ENCODE measurements at regions not wholly inside any gene's neighbourhood (a gene's known extent, or its start where the extent isn't known, plus 50 kb on each side); places are given as distances from the start of the nearest gene placed in this dataset.

DNA sequence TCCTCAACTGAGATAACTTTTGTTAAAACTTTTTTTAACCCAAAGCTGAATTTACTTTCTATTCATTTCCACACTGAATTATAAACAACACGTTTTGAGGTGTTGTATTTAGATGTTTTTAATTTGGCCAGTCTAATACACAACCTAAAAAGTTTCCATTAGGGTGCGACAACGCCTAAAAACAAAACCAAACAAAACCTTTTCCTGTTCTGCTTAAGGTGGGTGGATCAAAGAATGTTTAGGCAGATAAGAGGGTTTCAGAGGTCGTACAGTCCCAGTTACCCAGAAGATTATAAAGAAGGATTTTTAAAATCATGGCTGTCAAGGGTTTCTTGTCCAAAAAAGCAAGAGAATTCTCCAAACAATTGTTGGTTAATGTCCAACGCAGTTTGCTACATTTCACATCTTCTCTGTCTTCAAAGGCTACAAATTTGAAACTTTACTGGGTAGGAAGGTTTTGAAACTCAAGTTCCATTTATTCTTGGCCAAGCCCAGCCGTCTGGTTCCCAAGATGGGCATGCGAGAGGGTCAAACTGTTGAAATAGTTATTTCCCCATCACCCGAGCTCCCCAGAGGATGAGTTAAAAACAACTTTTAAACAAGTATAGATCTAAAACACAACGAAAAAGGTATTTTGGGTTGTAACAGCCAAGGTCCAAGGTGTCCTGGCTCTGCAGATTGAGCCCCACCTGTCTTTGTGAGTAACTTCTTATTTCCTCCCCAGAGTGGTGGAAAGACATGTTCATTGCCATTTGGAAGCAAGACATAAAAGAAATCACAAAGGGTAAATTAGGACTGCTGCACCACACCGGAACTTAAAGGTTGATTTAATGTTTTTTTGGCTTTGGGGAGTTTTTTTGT lies 122.8 kb upstream of the MAP3K1 start:
- DNase-seq (ENCODE audit: extremely low read depth in 1 of 2, low read depth in 1 of 2), result no peak

DNA sequence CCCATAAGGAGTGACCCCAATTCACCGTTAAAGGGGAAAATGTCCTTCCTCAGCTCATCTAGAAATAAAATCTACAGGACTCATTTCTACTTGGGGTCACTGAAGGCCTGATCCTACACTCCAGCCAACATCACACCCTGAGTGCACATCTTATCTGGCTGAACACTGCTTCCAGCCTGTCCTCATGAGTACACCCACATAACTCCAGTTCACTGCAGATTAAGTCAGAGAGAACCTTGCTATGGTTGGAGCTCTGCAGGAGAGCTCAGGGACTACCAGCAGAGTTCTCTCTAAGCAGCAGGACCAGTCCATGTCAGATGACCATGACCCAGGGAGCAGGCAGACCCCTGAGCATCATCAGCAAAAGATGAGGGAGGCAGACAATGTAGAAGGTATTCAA lies 126.9 kb upstream of the MAP3K1 start:
- no peak for DNase-seq (ENCODE audit: extremely low read depth in 1 of 2, low read depth in 1 of 2)

DNA sequence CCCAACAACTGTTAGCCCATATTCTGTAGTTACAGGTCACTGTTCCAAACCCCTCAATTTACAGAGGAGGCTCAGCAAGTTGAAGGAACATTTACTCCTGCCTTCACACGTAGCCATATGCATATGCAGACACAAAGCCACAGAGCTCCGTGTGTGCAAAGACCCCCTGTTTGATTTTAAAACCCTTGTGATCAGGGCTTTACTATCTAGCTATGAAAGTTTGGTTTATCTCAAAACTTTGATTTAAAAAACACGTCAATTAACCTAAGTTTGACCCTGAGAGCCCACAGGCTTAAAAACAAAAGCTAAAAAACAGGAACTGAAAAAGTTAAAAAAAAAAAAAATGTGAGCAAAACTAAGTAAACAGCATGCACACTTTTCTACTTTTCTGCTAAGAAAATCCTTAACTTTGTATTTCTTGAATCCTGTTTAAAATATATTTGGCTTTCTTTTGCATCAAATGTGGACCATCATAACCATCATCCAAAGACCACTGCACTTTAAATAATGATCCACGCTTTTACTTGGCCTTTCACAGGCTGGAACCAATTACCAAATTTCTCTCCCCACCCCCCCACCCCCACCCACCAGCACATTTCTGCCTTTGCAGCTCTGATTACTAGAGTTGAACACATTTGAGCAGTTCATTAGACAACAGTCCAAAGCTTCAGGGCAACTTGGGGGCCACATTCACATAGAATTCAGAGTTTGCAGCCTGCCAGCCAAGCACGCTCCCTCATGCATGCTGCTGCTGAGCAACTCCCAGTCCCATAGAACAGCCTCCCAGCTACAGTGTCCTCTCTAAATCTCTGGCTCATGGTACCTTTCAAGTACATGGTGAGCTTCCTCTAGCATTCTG lies 128.8 kb upstream of the MAP3K1 start:
- no peak for DNase-seq (ENCODE audit: extremely low read depth in 1 of 2, low read depth in 1 of 2)

DNA sequence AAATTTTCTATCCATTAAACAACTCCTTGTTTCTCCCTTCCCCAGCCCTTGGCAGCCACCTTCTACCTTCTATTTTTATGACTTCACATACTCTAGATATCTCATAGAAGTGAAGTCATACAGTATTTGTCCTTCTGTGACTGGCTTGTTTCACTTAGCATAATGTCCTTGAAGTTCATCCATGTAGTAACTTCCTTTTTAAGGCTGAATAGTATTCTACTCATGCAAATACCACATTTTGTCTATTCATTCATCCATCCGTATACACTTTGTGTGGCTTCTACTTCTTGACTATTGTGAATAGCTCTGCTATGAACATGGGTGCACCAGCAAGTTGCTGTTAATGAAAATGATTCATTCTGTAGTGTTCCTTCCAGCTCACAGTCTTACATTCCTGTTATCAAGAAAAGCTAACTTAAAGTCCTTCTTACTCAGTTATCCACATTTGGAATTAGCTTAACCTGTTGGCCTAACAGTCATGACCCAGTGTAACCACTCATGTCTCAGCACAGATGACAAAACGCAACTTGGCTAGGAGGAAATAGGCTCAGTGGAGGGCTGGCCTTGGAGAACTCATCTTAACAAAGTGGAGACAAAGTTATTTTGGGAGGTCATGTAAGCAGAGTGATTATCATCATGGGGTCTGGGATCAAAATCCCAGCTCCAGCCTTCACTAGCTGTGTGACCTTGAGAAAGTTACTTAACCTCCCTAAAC lies 129.7 kb upstream of the MAP3K1 start:
- no peak for DNase-seq (ENCODE audit: extremely low read depth in 1 of 2, low read depth in 1 of 2)

DNA sequence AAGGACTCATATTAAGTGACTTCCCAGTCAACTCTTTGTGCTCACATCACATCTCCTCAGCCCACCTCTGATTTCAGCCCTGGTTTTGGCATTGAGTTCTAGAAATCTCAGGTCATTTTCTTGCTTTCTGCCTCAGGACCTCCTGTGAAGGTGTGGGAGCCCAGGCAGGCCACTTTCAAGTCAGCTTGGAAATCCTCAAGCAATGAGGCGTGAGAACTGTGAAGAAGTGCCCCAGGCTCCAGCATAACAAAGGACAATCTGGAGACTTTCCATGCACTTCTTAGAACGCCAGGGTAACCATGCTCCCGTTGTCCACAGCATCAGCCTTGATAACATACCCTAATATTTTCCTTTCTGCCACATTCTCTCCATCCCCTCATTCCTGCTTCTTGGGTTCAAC lies 131.2 kb upstream of the MAP3K1 start:
- DNase-seq (ENCODE audit: extremely low read depth in 1 of 2, low read depth in 1 of 2), result no peak

DNA sequence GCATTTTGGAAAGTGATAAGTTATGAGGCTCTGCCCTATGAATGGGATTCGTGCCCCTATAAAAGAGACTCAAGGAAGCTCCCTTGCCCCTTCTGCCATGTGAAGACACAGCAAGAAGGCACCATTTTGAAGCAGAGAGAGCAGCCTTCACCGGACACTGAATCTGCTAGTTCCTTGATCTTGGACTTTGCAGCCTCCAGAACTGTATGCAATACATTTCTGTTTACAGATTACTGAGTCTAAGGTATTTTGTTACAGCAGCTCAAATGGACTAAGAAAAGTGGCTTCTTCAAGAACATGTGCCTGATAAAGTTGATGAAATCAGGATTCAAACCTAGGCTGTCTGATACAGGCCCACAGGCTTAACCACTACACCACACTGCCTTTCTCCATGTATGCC lies 131.6 kb upstream of the MAP3K1 start:
- DNase-seq (ENCODE audit: extremely low read depth in 1 of 2, low read depth in 1 of 2), result no peak

DNA sequence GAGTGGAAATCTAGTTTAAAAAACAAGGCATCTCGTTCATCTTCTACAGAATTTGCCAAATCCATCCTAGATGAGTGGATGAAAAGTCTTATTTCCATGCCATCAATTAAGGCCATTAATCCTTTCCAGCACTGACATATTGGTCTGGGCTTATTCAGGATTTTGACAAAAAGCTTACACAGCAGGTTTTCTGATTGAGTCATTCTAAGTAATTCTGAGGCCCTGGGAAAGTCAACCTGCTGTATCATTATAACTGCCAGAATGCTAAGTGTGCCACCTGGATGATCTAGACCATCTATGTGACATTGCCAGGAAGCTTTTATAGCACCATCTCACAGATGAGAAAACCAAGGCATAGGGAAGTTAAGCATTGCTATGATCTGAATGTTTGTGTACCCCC lies 132.1 kb upstream of the MAP3K1 start:
- no peak for DNase-seq (ENCODE audit: extremely low read depth in 1 of 2, low read depth in 1 of 2)

DNA sequence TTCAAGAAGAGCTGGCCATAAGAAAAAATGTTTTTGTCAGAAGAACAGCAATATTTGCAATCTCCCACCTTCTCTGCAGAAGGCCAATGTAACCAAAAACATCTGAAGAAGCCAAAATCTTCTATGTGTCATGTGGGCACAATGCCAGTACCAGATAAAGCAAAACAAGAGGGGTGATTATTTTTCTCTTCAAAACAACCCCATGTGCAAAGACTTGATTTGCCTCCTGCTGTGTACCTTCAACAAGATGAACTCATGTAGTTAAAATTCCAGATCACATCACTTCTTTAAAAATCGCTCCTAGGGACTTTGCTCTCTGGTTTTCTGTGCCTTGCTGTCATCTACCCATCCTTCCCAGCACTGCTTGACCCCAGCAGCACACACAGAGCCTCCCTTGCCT lies 134.0 kb upstream of the MAP3K1 start:
- DNase-seq (ENCODE audit: extremely low read depth in 1 of 2, low read depth in 1 of 2), result no peak

DNA sequence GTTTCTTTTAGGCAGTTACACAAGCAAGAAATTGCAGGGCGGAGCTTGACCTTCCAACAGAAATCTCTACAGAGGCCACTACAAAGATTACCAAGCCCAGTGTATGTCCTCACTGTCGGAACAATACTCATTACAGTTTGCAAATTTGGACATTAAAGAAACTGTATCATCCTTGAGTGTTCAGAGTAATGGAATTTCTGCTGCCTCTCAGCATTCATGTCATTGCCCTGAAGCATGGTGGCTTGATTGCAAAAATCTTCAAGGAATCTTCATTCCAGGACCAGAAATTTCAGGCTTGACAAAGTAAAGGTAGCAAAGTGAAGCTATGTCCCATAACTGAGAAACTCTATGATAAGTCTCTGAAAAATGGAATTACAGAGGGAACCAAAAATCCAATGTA lies 134.6 kb upstream of the MAP3K1 start:
- no peak for DNase-seq (ENCODE audit: extremely low read depth in 1 of 2, low read depth in 1 of 2)

DNA sequence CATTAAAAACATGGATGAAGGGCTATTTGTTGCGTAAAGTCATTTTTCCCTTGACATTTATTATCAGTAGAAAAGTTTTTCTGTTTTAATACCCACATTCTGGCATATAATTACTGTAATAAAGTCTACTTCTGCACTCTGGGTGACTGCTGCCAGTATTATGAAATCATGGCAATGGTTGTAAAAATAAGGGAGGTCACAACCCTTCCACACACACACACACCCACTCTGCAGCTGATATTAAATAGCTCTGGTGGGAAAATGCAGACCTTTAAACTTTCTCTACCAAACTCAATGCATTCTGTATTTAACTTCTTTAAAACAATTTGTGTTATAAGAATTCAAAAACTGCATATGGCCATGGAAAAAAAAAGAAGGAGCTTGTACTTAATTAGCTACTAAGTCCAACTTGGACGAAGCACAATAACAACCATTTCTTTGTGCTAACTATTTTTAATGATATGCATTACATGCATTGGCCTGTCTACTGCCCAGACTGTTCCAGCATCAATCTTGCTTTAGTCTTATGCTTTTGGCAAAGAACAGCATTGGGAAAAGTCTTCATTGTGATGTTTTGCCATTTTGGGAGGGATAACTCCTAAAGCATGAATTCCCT lies 137.6 kb upstream of the MAP3K1 start:
- no peak for DNase-seq (ENCODE audit: extremely low read depth in 1 of 2, low read depth in 1 of 2)

DNA sequence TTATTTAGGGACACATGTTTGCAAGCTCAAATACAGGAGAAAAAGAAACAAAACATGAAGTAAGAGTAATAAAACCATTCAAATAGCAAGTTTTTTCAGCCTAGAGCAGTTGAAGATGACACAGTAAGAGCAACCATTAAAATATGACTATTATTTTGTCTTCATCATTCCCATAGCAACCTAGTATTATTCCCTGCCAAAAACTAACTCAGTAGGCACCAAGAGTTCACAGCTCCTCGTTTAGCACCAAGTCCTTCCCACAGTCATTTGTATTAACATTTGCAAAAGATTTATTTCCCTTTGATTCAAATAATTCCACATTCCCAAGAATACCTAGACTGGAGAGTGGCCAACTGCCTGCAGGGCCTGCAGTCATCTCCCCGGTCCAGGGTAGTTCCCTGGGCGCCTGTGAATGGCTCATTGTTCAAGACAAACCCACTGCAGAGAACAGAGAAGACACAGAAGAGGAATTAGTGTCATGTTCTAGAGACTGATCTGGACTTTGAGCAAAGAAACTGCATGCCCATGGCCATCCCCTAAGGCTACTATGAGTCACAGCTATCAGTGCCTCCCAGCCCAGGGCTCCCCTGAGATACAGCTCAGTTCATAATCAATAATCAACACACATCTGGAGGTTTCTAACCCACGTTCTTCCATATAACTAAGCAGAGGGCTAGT lies 139.1 kb upstream of the MAP3K1 start:
- no peak for DNase-seq (ENCODE audit: extremely low read depth in 1 of 2, low read depth in 1 of 2)

DNA sequence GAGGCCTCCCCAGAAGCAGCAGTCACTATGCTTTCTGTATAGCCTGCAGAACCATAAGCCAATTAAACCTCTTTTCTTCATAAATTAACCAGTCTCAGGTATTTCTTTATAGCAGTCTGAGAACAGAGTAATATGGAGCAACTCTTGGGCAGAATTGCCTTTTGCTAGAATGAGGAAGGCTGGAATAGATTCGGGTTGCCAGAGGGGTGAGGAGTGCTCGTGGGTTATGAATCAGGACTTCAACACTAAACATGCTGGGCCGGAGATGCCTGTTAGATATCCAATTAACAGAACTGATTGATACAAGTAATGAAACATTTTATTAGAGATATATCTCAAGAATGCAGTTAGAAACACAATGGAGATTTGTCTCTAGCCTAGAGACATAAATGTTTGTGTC lies 140.9 kb upstream of the MAP3K1 start:
- no peak for DNase-seq (ENCODE audit: extremely low read depth in 1 of 2, low read depth in 1 of 2)

DNA sequence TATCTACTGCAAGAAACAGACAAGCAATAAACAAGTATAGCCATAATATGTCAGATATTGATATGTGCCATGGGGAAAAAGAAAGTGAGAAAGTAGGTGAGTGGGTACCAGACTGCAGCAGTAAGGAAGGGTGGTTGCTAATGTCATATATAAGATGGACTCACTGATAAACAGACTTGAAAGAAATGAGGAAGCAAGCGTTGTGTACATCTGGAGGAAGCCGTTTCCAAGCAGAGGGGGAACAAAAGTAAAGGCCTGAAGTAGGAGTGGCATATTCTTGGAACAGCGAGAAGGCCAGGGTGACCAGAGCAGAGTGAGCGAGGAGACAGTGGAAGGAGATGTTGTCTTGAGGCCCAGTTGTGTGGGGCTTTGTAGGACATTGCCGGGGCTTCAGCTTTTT lies 142.2 kb upstream of the MAP3K1 start:
- no peak for DNase-seq (ENCODE audit: extremely low read depth in 1 of 2, low read depth in 1 of 2)

DNA sequence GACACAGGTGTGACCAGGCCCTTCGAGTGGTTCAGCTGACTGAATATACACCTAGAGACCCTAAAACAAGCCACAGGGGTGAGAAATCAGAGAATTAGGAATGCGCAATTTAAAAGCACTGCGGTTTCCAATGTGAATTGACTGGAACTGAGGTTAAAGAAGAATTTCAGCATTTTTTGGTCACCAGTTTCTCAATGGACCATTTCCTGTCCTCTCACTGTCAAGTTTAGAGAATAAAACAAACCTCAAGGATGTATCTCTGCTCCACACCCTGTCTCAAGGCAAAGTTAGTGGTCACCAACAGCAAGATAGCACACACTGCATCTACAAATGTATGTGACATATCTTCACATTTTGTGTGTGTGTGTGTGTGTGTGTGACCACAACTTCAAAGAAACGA lies 143.8 kb upstream of the MAP3K1 start:
- no peak for DNase-seq (ENCODE audit: extremely low read depth in 1 of 2, low read depth in 1 of 2)

DNA sequence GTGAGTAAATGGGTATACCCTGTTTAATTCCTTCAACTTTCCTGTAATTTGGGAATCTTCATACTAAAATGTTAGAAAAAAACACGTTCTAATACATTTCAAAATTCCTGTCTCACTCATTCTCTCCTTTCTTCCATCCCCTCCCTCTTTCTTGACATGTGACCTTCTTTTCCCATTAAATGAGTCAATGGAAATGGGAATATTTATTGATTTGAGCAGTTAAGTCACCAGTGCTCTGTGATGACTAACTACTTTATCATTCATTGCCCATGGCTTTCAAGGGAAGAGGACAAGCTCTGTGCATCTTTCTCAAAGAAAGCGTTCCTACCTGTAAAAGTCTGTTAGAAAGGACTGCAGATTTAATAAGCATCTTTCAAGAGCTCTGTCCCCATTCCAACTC lies 144.4 kb upstream of the MAP3K1 start:
- DNase-seq (ENCODE audit: extremely low read depth in 1 of 2, low read depth in 1 of 2), result no peak

DNA sequence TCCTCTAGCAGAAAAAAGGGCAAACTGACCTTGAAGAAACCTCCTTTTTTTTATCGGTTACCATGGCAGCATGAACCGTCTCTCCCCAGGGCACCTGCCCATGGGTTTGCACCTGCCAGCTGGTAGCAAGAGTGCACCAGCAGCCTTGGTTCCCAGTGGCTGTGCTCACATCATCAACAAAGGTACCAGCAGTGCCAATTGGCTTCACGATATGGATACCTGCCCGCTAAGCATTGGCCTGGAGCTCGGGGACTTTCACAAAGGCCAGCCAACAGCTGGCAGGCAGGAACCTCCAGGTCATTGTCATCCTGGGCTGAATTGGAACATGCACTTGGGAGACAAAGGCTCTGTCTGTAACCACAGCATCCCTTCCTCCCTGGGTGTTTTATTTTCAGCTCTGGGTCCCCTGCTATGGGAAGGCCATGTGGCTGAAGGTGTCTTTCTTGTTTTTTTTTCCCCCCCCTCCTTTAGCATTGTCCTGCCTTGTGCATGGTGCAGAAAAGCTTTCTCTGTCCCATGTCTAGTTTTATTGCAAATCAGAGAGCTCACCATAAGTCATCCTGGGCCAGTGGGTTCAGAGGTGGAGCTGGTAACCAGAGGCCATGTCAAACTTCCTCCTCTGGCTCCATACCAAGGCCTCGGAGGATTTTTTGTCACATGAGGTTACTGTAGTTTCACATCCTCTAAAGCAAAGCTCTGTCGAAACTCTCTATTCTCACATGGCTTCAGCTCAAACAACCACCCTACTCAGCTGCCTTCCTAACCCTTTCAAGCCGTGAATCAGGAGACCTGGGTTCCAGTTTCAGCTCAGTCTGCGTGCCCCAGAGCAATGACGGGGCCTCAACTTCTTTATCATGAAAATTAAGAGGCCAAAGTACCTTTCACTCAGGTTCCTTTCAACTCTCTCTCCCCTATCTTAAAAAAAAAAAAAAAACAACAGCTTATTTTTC lies 145.5 kb upstream of the MAP3K1 start:
- DNase-seq (ENCODE audit: extremely low read depth in 1 of 2, low read depth in 1 of 2), result no peak

DNA sequence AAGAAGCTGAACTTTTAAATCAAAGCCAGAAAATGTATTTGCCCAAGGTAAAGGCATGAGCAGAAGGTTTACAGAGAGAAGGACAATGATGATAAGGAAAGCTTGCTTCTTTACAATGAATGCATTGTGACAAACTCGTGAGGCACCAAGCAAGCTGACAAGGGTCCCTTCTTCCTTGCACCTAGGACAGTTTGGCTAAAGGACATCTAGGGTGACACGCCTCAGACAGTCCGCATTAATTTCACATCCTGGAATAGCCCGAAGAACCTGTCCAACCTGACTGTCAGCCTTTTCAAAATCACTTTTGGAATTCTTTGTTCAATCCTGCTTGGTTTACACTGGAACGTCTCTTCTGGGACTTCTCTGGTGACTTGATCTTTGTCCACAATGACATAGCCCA lies 146.4 kb upstream of the MAP3K1 start:
- DNase-seq (ENCODE audit: extremely low read depth in 1 of 2, low read depth in 1 of 2), result no peak

DNA sequence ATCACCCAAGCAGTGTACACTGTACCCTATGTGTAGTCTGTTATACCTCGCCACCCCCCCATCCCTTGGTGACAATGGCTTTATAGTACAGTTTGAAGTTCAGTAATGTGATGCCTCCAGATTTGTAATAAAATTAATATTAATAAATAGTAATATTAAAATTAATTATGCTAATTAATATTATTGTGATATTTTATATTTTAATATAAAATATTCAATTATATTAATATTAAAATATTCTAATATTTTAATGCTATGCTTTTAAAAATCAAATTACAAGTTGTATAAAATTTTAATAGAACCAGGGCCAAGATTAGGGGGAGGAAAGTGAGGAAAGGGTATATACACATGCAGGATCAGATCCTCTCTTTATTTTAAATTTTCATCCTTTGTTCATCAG lies 147.7 kb upstream of the MAP3K1 start:
- no peak for DNase-seq (ENCODE audit: extremely low read depth in 1 of 2, low read depth in 1 of 2)

DNA sequence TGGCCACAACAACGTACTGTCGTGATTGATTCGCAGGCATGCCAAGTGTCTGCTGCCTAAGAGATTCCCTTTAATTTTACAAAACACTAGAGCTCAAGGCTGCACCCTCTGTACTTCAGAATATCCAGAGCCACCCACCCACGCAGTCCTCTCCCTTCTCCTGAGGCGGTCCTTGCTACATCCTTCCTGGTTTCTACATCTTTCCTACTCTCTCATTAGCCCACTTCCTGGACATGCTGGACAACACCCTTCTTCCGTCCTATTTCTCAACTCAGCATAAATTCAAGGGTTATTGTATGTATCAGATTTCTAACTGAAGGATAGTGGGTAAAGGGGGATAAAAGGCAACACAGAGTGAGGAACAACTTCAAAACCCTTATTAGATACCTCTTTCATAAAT lies 148.4 kb upstream of the MAP3K1 start:
- DNase-seq (ENCODE audit: extremely low read depth in 1 of 2, low read depth in 1 of 2), result no peak

Data from activated CD8-positive, alpha-beta memory T cell treated with anti-CD3 and anti-CD28 coated beads for 1 hour (primary cell).